Cardiac muscle cell (in vitro differentiated cells and primary cell): ENCODE measurements at regions not wholly inside any gene's neighbourhood (a gene's known extent, or its start where the extent isn't known, plus 50 kb on each side); places are given as distances from the start of the nearest gene placed in this dataset.

Experiments
- DNase-seq, 2 donors: peaks; one replicate each; pipeline versions ENCODE4 v3.0.0 to v3.0.0-alpha.2; 2010 to 2017; ENCODE audit warnings: low read depth in 1 of 2, low spot score in 1 of 2
- H3K27ac ChIP-seq: fragments of 200-600 bp; sonication (generic); 2 replicates; pipeline ENCODE4 v1.5.1; 2016
- H3K27me3 ChIP-seq: fragments of 200-600 bp; sonication (generic); 2 replicates; pipeline ENCODE4 v1.6.0; 2016; ENCODE audit warnings: control low read depth
- H3K36me3 ChIP-seq: fragments of 200-600 bp; sonication (generic); 2 replicates; pipeline ENCODE4 v1.5.1; 2016; ENCODE audit warnings: control low read depth
- H3K4me1 ChIP-seq: fragments of 200-600 bp; sonication (generic); 2 replicates; pipeline ENCODE4 v1.8.1; 2017; ENCODE audit warnings: low read depth, mild to moderate bottlenecking, mixed run types
- H3K4me3 ChIP-seq: fragments of 200-600 bp; sonication (generic); 2 replicates; pipeline ENCODE4 v1.5.1; 2016; ENCODE audit warnings: mild to moderate bottlenecking
- H3K9me3 ChIP-seq: fragments of 200-600 bp; sonication (generic); 2 replicates; pipeline ENCODE4 v1.5.1; 2017; ENCODE audit warnings: low read depth, mild to moderate bottlenecking, control low read depth
- TF ChIP-seq, protein P1 (sequence below): IDR thresholded peaks from 2 replicates; pipeline ENCODE4 v1.5.1; 2012; ENCODE audit warnings: low read depth, mild to moderate bottlenecking, low read length

DNA sequence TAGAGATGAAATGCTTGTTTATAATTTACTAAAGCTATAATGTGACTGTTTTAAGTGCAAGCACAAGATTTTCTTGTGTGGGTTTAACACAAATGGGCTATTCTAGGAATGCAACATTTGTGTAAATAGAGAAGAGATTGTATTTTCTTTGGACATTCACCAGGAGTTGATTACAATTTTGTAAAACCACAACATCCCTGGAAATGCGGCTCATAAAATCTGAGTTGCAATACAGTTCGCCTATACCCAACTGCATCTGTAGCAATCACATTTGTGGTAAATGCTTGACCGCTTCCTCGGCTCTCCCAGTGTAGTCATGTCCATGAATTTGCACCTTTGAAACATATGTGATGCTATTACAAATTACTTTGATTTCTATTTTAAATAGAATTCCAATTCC is 348.7 kb upstream of the CDH20 start:
- Histone ChIP-seq H3K27me3 (no peaks in the 10 kb centered on the region), H3K27ac (no peak overlapping the region), H3K4me3 (no peak overlapping the region), H3K4me1 (no peaks in the 10 kb centered on the region), H3K36me3 (no peaks in the 10 kb centered on the region), H3K9me3 (no peaks in the 10 kb centered on the region)
- TF ChIP-seq, protein P1, sequence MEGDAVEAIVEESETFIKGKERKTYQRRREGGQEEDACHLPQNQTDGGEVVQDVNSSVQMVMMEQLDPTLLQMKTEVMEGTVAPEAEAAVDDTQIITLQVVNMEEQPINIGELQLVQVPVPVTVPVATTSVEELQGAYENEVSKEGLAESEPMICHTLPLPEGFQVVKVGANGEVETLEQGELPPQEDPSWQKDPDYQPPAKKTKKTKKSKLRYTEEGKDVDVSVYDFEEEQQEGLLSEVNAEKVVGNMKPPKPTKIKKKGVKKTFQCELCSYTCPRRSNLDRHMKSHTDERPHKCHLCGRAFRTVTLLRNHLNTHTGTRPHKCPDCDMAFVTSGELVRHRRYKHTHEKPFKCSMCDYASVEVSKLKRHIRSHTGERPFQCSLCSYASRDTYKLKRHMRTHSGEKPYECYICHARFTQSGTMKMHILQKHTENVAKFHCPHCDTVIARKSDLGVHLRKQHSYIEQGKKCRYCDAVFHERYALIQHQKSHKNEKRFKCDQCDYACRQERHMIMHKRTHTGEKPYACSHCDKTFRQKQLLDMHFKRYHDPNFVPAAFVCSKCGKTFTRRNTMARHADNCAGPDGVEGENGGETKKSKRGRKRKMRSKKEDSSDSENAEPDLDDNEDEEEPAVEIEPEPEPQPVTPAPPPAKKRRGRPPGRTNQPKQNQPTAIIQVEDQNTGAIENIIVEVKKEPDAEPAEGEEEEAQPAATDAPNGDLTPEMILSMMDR = no peak
- peak in 1 of 2 donors; percentile 78 for DNase-seq

DNA sequence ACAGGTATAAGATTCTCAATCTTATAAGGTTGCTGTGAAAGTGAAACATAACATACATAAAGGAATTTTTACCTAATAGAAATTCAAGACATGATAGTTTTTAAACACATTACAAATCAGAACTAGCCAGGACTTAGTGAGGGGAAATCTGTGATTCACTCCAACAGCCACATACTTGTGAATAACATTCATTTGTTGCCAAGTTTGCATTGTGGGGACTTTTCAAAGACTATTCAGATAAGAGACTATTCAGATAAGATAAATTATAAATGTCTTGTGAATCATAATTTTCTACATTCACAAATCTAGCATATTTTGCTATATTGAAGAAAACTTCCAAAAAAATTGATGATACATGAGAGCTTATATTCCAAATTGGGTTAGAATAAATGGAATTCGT is 345.3 kb upstream of the CDH20 start:
- H3K36me3 ChIP-seq = no peaks in the 10 kb centered on the region
- H3K4me1 ChIP-seq = no peaks in the 10 kb centered on the region
- DNase-seq = peak in 1 of 2 donors; percentile 45
- no peaks in the 10 kb centered on the region for H3K27me3 ChIP-seq
- no peaks in the 10 kb centered on the region for H3K9me3 ChIP-seq
- no peak overlapping the region for H3K27ac ChIP-seq
- no peak overlapping the region for H3K4me3 ChIP-seq
- TF ChIP-seq, protein P1 = no peak

DNA sequence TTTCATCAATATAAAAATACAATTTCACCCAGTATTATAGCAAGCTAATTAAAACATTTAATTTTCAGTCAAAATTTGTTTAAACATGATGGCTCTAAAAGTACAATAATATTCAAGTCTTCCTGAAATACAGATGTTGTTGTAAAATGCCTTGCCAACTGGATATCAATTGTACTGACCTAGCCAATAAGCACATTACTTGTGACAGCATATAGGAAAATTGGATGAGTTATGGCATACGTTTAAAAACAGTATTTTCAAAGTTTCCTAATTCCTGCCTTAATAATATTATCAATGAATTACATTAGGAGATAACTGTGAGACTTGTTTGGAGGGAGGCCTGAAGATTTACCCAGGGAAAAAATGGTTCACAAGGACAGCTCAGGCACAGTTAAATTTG is 336.9 kb upstream of the CDH20 start:
- Histone ChIP-seq H3K36me3 (no peaks in the 10 kb centered on the region), H3K4me1 (no peaks in the 10 kb centered on the region), H3K27ac (no peak overlapping the region), H3K27me3 (no peaks in the 10 kb centered on the region), H3K9me3 (no peaks in the 10 kb centered on the region), H3K4me3 (no peak overlapping the region)
- TF ChIP-seq, protein P1 = no peak
- no peak for DNase-seq

DNA sequence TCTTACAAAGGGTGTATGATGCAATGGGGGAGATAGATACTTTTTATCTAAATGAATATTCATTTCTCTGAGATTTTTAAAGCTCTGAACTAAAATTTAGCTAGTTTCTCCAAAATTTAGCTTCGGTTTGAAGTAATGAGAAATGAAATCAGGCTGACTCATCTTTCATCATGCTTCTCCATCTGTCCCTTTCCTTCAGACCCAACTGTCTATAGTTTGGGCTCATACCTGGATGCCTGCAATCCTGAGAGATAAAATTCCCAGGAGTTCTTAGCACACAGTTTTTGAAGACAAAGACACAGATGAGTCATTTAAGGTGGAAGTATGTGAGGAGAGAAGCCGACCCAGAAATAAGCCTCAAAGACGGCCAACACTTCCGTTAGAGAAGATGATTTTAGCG is 336.4 kb upstream of the CDH20 start:
- H3K4me1 ChIP-seq = no peaks in the 10 kb centered on the region
- H3K36me3 ChIP-seq = no peaks in the 10 kb centered on the region
- DNase-seq = no peak
- no peak overlapping the region for H3K4me3 ChIP-seq
- TF ChIP-seq, protein P1 = no peak
- H3K9me3 ChIP-seq = no peaks in the 10 kb centered on the region
- H3K27ac ChIP-seq = no peak overlapping the region
- H3K27me3 ChIP-seq = no peaks in the 10 kb centered on the region

DNA sequence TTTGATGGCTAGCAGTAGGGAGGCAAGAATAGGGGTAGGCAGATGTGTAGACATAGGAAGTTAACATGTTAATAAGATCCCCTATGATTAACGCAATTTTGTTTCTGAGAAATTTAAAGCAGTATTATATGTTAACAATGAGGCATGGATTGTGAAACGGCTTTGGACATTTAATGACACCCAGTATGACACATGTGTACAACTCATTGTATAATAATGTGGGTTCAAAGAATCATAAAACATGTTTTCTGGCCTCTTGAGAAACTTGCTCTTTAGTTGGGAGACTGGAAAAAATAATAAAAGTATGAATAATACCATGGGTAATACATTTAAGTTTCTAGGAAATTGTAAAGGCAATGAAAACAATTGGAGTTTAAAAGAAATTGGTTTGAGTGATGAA is 332.1 kb upstream of the CDH20 start:
- H3K4me1 ChIP-seq = no peaks in the 10 kb centered on the region
- no peak overlapping the region for H3K4me3 ChIP-seq
- TF ChIP-seq, protein P1 = no peak
- no peak overlapping the region for H3K27ac ChIP-seq
- no peaks in the 10 kb centered on the region for H3K36me3 ChIP-seq
- no peak for DNase-seq
- H3K9me3 ChIP-seq = no peaks in the 10 kb centered on the region
- no peaks in the 10 kb centered on the region for H3K27me3 ChIP-seq

DNA sequence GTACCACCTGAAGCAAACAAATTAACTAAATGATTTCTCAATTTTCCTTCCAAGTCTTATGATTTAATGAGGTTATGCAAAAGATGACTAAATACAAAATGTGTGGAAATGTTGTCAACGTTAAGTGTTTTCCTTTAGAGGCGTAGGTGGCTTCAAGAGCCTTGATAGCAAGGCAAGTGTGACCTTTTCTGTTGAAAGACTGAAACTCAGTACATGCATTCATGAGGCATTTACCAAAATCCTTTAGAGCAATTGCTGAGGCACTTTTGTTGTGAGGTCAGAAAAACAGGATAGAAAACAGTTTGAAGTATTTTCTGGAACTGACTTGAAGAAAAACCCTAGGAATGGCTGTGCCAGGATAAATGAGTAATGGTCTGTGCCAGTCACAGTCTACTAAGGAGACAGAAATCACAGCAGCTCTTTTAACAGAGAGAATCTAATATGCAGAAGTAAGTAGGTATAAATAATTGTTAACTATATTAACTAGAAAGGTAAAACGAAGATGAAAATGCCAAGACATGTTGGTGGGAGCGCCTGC is 326.5 kb upstream of the CDH20 start:
- DNase-seq = no peak
- TF ChIP-seq, protein P1 = no peak
- no peaks in the 10 kb centered on the region for H3K27me3 ChIP-seq
- H3K36me3 ChIP-seq = no peaks in the 10 kb centered on the region
- no peaks in the 10 kb centered on the region for H3K4me1 ChIP-seq
- no peaks in the 10 kb centered on the region for H3K9me3 ChIP-seq
- no peak overlapping the region for H3K27ac ChIP-seq
- no peak overlapping the region for H3K4me3 ChIP-seq
